ENCODE measurements at regions not wholly inside any gene's neighbourhood (a gene's known extent, or its start where the extent isn't known, plus 50 kb on each side); places are given as distances from the start of the nearest gene placed in this dataset.

- peaks cover 0 to 8% of the 10 kb centered on the region in 2 donors for H3K9me3 ChIP-seq
- no peaks in the 10 kb centered on the region for H3K27me3 ChIP-seq
Measured at GRCh38 chr22:27507935-27508526, 293.5 kb downstream of the MN1 start.

DNA sequence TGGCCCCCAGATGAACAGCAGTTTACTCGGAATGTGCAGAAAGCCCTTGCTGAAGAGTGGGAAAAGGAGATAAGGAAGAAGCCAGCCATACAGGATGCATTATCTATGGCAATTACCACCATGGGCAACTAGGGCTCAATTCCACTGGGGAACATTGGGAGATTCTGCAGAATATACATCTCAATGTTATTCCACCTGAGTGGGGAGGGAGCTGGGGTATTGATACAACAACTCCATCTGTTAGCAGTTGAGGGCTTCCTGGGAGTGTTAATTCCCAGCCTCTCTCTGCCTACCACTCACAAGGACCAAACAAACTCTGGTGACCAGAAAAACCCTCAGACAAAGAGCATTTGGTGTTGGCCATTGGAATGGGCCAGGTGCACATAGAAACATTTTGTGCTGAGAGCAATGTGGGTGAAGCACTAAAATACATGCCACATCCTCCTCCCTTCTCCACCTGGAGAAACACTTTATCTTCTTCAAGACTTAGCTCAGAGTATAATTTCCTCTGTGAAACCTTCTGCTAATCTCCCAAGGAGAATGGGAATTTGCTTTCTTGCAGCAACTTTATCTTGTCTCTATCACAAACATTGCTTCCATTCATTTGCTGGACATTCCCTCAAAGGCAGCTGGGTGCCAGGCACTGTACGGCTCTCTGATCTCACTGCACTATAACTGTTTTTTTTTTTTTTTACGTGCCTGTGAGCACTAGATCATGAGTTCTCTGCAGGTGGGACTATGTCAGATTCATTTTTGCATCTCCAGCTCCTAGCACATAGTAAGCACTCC, 292.2 kb downstream of the MN1 start:
- H3K27ac ChIP-seq, result no peak overlapping the region
- no peak overlapping the region for H3K4me3 ChIP-seq

More at GRCh38 chr22:27507935-27508526, 293.5 kb downstream of the MN1 start:
- Histone ChIP-seq H3K4me3 (no peak overlapping the region), H3K27ac (no peak overlapping the region), H3K4me1 (peaks cover 0 to 17% of the 10 kb centered on the region in 2 donors), H3K36me3 (no peaks in the 10 kb centered on the region)
- no peak for TF ChIP-seq CTCF (IDR thresholded peaks at IDR 0.05)
- DNase-seq (ENCODE audit: low spot score), result no peak

GRCh38 chr22:27510024-27510423, 291.5 kb downstream of the MN1 start:
- H3K36me3 ChIP-seq, result no peaks in the 10 kb centered on the region
- no peak for TF ChIP-seq CTCF (IDR thresholded peaks at IDR 0.05)
- peaks cover 0 to 8% of the 10 kb centered on the region in 2 donors for H3K9me3 ChIP-seq
- H3K4me1 ChIP-seq, result peaks cover 0 to 17% of the 10 kb centered on the region in 2 donors
- no peaks in the 10 kb centered on the region for H3K27me3 ChIP-seq
- no peak for DNase-seq (ENCODE audit: low spot score)
- no peak overlapping the region for H3K27ac ChIP-seq
- H3K4me3 ChIP-seq, result no peak overlapping the region

More for the DNA sequence above, 292.2 kb downstream of the MN1 start:
- DNase-seq (ENCODE audit: low spot score), result no peak
- Histone ChIP-seq H3K9me3 (peaks cover 0 to 8% of the 10 kb centered on the region in 2 donors), H3K27me3 (no peaks in the 10 kb centered on the region), H3K36me3 (no peaks in the 10 kb centered on the region), H3K4me1 (peaks cover 0 to 17% of the 10 kb centered on the region in 2 donors)
- no peak for TF ChIP-seq CTCF (IDR thresholded peaks at IDR 0.05)

DNA sequence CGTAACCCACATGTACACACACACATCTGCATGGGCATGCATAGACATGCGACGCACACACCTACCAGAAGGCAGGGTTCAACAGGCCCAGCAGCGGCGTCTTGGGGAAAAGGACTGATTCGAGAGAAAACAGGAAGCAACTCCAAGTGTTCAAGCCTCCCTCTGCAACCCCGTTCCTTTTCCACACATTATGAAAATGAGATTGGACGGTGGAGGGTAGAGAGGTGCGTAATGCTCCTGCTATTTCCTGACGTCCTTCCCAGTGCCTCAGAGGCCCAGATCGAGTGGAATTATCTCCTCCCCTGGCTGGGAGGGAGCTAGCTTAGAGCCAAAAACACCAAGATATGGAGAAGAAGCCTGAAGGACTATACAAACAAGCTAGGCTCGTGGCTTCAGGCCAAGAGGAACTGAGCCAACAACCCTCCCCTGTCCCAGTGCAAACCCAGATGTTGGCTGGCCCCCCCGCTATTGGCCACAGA, 289.2 kb downstream of the MN1 start:
- Histone ChIP-seq H3K9me3 (peaks cover 0 to 8% of the 10 kb centered on the region in 2 donors), H3K27me3 (no peaks in the 10 kb centered on the region), H3K36me3 (no peaks in the 10 kb centered on the region), H3K27ac (peak overlapping the region; percentile 65 to 69), H3K4me1 (peaks cover 0 to 10% of the 10 kb centered on the region in 2 donors), H3K4me3 (no peak overlapping the region)
- DNase-seq (ENCODE audit: low spot score), result peak; percentile 92
- TF ChIP-seq CTCF (IDR thresholded peaks at IDR 0.05), result no peak

- no peak for DNase-seq (ENCODE audit: low spot score)
- Histone ChIP-seq H3K4me1 (peaks cover 0 to 10% of the 10 kb centered on the region in 2 donors), H3K4me3 (no peak overlapping the region), H3K27ac (peak overlapping the region; percentile 65 to 69), H3K36me3 (no peaks in the 10 kb centered on the region), H3K9me3 (peaks cover 0 to 8% of the 10 kb centered on the region in 2 donors), H3K27me3 (no peaks in the 10 kb centered on the region)
- no peak for TF ChIP-seq CTCF (IDR thresholded peaks at IDR 0.05)
Measured at GRCh38 chr22:27513021-27513420, 288.5 kb downstream of the MN1 start.

All from right atrium auricular region (tissue), 2 donors.